Heart left ventricle (tissue), 13 donors: ENCODE measurements at regions not wholly inside any gene's neighbourhood (a gene's known extent, or its start where the extent isn't known, plus 50 kb on each side); places are given as distances from the start of the nearest gene placed in this dataset.

ENCODE experiments used
- POLR2A ChIP-seq, 2 donors: fragments of 450-650 bp; IDR thresholded peaks; one replicate each; pipeline ENCODE4 v1.6.1; 2017; ENCODE audit warnings: antibody characterized with exemption in 2 of 2, mild to moderate bottlenecking in 2 of 2, moderate library complexity in 2 of 2
- TF ChIP-seq, protein P1 (sequence below), 12 donors: fragments of 200-600 bp; sonication (generic) in 4 of 12; IDR thresholded peaks; one replicate each; pipeline versions ENCODE4 v1.5.0 to v1.8.0; 2018 to 2022; ENCODE audit warnings: antibody characterized with exemption in 12 of 12, mild to moderate bottlenecking in 5 of 12
- donor health status: ischemic (EF 13 %, LVEDD 7.1; RV severe dilation, severe dysfunction).
- donor health status: DM: no; HTN: yes; CAD: no.
- donor health status: DM: no; HTN: no; CAD: no.
- donor health status: ischemic (EF 25% LVEDD 6.9; RV normal size, moderate dysfunction).
- donor health status: ischemic (EF 25% LVEDD 5.7; RV mildly dilated, moderate dysfunction).
- donor health status: ischemic (EF 35%, LVEDD 5.7; RV mildly dilated, moderate dysfunction).
- donor health status: nonischemic (EF 11% LVEDD 7.7; RV severe dilation, severe dysfunction).
- donor health status: DM: yes; HTN: yes; CAD: no.
- donor health status: PGD.
- donor health status: ischemic (EF 29% LVEDD 5.4; RV normal size, mild dysfunction).
- donor health status: nonischemic (EF 23%, LVEDD 6.1; RV moderate dilation, normal function).

- TF ChIP-seq, protein P1, sequence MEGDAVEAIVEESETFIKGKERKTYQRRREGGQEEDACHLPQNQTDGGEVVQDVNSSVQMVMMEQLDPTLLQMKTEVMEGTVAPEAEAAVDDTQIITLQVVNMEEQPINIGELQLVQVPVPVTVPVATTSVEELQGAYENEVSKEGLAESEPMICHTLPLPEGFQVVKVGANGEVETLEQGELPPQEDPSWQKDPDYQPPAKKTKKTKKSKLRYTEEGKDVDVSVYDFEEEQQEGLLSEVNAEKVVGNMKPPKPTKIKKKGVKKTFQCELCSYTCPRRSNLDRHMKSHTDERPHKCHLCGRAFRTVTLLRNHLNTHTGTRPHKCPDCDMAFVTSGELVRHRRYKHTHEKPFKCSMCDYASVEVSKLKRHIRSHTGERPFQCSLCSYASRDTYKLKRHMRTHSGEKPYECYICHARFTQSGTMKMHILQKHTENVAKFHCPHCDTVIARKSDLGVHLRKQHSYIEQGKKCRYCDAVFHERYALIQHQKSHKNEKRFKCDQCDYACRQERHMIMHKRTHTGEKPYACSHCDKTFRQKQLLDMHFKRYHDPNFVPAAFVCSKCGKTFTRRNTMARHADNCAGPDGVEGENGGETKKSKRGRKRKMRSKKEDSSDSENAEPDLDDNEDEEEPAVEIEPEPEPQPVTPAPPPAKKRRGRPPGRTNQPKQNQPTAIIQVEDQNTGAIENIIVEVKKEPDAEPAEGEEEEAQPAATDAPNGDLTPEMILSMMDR (IDR thresholded peaks at IDR 0.05), result no peak
- TF ChIP-seq POLR2A (IDR thresholded peaks at IDR 0.05), result no peak
These were observed 575.8 kb upstream of the CLINT1 start for GRCh38 chr5:158434749-158435148.
